NCI-H526 treated with DMSO at 0.1 percent for 48 hours (cell line): ENCODE measurements at regions not wholly inside any gene's neighbourhood (a gene's known extent, or its start where the extent isn't known, plus 50 kb on each side); places are given as distances from the start of the nearest gene placed in this dataset.

Source experiments
- DNase-seq: peaks from one replicate; lab custom pipeline; 2025; lab: John Stamatoyannopoulos, UW

DNA sequence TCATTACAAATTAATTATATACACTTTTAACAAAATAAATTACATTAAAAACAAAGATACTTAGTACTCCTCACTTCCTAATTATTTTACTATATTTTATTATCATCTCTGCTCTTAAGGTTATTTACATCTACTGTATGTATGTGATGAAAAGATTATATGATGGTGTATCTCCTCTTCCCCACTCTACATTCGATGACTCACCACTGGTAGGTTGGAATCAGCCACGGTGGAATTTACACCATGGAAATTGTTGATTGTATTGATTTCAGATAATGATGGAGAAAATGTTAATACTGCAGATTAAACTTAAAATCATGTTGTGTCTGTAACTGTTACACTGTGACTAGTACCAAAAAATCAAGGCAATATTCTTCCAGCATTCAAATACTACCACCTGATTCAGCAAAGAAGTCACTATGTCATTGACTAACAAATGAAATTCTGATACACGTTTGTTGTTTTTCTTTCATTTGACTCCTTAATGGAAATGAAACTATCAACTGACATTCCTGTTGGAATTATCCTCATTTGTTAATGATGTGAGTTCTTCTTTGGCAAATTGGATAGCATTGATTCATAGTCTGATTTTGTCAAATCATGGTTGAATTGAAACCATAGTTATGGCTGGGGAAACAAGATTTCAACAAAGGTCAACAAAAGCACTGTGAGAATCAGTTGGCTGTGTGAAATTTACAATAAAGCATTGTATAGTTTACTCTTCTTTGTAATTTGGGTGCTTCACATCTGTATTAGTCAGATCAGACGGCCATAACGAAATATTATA lies 69.0 kb upstream of the NLK start:
- no peak for DNase-seq

DNA sequence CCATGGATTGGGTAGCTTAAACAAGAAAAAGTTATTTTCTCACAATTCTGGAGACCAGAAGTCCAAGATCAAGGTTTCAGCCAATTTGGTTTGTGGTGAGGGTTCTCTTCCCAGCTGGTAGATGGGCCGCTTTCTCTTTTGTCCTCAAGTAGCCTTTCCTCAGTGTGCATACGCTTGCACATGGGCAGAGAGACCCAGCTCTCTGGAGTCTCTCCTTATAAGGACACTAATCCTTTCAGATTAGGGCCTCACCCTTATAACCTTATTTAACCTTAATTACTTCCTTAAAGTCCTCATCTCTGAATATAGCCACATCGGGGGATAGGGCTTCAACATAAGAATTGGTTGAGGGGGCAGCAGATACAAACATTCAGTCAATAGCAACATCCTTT lies 68.4 kb upstream of the NLK start:
- DNase-seq: no peak

DNA sequence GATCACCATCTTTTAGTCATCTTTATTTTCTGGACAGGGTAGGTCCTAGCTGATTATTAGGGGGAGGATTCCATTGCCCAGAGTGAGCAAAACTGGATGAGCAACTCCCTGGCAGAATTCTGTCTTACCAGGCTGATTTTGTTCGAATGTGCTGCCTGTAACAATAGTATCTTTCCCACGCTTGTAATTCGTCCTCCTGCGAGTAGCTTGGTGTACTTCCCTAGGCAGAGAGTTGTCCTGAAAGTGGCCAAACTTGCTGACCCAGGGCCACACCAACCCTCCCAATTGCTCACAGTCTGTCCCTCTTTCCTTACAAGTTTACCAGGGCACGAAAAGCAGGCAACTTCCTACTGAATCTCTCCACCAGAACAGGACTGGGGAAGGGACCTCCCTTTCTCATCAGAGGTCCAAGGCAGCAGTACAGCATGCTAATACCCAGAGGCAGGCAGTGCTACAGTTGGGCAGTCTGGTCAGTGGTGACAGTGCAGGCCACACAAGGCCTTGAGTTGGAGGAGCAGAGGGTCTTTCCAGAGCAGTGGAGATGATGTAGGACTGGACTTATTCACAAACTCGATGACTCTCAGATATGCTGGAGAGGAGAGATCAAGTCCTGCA lies 67.8 kb upstream of the NLK start:
- no peak for DNase-seq

DNA sequence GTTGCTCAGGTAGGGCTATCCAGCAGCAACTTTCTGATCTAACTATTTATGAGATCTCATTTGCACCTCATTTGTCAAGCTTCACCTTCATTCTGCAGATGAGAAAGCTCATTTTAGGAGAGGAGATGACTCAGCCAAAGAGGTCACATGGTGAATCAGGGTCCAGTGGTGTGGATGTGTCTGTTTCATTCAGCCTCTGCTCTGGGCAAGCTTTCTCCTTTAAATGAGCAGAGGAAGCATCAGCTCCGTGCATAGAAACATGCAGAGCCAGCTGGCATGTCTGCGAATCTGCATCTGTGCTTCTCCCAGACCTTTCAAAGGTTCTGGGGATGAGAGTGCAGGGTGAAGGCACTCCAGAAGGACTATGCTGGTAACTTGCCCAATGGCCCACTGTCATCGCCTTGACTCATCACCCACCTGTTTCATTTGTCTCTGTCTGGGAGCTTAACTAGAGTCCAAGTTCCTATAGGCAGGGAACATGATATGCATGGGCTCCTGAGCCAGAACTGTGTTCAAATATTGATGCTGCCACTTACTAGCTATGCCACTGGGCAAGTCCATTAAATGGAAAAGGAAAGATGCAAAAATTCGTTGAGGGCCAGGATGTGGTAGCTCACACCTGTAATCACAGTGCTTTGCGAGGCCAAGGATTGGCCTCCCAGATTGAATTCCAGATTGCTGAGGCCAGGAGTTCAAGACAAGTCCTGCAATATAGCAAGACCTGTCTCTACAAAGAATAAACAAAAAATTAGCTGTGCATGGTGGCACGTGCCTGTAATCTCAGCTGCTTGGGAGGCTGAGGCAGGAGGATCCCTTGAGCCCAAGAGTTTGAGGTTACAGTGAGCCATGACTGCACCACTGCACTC lies 67.1 kb upstream of the NLK start:
- DNase-seq: peak; percentile 53

DNA sequence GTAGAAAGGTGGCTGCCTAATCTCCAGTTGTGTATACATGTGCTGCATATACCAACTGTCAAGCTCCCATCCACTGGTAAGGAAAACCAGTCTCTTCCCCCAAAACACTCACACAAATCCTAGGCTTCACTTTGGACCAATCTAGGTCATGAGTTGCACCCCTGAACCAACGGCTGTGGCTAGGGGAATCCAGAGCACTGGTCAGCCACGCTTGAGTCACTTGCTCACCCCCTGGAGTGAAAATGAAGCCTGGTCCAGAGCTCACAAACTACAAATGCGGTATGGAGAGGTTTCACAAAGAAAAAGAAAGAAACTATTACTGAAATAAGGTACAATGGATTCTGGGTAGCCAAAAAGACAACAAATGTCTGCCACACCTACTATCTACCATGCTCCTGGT lies 66.1 kb upstream of the NLK start:
- DNase-seq: no peak

DNA sequence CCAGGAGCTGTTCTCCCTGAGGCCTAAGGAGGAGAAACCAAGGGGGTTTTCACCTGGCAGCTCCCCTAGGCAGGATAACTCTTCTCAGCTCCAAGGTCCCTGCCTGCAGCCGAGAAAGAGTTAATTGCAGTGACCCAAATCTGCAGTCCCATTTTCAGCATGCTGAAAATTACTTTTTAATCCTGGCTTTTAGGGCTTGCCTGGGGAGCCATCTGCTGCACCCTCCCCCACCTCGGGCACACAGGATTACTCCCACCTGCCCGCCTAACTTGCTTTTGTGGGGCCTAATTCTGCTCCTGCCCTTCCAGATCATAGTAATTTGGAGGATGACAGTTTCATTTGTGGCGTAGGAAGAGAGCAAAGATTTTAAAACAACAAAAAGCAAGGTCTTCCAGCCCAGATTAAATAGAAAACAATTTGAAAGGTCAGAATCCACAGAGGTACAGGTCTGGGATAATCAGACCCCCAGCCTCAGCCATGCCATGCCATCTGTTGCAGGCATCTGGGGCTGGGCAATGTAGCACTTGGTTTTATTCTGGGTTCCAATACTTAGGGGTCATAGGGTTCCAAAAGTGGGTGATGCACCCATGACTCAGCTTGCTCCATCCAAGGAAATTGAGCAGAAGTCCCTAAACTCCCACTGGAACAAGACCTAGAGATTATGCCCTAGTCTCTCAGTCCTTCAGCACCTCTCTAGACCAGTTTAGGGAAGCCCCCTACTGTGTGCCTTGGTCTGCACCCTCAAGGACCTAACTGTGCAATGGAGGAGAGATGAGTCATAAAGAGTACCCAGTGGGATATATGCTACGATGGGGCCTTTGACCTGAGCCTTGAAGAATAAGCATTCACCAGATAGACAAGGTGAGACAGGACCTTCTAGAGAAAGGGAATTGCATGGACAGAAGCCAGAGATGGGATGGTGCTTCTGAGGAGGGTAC lies 64.5 kb upstream of the NLK start:
- no peak for DNase-seq

DNA sequence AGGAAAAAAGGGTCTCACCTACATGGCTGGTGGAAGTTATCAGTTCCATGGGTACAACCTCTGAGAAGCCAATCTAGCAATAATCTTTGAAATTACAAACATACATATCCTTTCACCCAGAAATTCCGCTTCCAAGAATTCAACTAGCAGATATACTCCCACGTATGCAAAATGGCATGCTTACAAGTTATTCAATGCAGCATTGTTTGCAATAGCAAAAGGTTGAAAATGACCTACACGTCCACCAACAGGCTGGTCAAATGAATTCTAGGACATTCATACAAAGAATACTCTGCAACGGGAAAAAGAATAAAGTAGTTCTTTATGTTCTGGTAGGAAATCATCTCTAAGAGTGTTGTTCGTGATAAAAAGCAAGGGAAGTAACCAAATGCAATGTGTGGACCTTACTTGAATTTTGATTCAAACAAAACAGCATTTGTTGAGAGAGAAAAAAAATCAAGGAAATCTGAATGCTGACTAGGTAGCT lies 63.7 kb upstream of the NLK start:
- no peak for DNase-seq

DNA sequence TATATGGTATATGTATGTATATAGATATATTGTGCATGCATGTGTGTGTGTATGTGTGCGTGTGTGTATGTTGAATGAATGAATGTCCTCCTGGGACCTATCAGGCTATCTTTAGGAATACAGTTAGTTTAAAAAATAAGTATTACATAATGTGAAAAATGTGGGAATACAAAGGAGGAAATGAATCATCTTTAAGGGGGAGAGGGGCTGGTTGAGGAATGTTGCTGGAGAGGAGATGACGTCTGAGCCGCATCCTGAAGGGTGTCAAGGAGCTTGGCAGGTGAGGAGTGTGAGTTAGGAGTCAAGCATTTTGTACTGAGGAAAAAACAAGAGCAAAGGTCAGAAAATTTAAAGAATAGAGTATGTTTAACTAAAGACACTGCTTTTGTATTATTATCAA lies 62.4 kb upstream of the NLK start:
- no peak for DNase-seq

DNA sequence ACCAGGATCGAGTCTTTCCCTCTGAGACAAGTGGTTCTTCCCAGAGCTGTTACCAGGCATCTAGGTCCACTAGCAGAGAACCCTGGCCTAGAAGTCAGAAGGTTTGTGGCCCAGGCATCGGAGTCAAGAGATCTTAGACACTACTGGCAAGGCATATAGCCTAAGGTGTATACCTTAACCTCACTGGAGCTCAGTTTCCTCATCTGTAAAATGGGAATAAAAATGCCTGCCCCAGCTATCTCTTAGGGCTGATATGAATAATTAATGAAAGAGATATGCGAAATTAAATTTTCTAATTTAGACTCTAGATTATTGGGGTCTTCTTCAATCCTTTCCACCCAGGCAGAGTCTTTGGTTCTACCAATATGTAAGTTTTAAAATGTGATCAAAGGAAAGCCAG lies 60.5 kb upstream of the NLK start:
- no peak for DNase-seq

DNA sequence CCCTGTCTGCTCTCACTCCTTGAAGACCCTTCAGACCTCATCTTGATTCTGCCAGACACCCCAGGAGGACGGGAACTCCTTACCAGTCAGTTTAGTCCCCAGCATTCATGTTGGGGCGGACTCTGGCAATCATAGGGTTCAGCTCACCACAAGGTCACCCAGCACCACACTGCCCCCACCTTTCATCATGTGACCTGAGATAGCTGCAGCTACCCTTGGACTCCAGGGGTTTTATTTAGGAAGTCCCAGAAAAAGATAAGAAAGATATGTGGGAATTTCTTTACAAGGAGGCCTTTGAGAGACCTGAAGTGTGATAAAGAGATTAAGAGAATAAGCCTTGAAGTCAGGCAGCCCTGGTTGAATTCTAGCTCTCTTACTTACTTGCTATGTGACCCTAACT lies 59.8 kb upstream of the NLK start:
- DNase-seq: no peak

DNA sequence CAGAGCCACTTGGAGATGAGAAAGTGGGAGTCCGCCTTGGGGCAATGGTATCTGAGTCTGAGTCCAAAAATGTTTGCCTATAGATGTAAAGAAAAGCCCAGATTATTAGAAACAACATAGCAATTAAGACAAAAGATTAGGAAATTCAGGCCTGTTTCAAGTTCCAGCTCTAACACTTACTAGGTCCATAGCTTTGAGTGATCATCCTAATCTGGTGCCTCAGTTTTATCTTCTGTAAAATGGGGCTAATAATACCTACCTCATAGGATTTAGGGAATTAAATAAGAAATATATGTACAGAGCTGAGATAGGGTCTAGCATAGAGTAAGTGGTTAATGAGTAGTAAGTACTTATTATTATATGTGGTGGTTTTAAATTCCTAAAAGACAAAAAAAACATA lies 58.6 kb upstream of the NLK start:
- DNase-seq: no peak

DNA sequence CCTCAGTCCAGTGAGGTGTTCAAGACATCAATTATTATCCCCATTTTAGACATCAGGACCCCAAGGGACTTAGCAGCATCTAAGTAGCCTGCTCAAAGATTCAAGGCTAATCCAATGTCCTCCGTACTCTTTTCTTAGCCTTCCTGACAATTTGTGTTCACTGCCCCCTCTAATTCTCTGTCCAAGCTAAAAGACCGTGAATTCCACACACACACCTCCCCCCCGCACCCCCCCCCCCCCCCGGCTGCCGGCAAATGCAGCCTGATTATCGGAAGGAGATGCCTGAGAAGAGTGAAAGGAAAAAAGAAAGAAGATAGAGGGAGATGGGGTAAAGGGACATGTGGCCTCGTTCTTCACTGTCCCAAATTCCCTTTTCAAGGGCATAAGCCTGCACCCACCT lies 58.1 kb upstream of the NLK start:
- DNase-seq: no peak

DNA sequence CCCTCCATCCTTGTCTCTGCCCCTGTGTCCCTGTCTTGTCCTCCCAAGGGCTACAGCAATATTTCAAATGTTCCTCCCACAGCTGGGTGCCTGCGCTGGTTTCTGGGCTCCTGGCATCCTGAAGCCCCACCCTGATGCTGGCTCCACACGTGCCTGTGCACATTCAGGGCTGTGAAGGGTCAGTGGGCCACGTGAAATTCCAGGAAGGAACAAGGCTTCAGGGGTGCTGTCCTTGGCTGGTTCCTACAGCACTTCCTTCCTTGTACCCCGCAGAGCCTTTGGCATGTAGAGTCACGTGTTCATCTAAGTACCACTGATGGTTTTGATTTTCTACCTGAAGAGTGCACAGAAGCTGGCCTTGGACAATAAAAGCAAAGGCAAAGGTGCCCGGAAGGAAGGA lies 57.7 kb upstream of the NLK start:
- no peak for DNase-seq

DNA sequence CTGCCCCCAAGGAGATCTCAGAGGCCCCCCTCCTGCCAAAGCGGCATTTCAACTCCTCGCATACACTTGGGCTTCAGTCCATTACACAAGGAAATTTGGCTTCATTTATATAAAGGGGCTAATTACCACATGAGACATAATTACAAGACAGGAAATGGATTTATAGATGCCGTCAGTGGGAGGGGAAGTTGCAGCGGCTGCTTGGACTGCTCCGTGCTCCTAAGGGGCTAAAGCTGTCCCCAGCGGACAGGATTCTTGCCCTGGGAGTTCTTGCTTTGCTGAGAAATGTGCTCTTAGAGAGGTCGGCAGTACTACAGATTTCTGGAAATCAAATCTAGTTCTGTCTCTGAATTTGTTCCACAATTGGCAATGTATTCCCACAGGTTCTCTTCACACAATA lies 57.2 kb upstream of the NLK start:
- DNase-seq: no peak

DNA sequence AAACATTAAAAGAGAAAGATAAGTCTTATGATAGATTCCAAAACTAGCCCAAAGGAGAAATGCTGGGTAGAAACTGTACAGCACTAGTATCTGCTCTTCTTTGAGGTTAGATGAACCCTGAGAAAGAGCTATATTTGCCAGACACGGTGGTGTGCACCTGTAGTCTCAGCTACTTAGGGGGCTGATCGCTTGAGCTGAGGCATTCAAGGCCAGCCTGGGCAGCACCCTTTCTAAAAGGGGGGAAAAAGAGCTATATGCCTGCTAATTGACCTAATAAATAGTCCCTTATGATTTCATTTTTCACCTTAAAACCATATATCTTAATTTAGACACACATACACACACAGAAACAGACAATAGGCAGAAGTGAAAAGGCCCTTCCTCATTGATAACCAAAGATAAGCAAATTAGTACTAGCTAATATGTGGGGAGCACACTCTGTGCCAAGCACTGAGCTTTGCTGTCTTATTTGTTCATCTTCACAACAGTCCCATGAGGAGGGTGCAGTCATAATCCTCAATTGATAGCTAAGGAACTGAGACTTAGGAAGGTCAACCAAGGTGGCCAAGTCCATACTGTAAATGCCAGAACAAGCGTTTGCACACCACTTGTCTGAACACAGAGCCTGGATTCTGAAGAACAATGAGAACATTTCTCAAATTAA lies 56.6 kb upstream of the NLK start:
- peak; percentile 53 for DNase-seq

DNA sequence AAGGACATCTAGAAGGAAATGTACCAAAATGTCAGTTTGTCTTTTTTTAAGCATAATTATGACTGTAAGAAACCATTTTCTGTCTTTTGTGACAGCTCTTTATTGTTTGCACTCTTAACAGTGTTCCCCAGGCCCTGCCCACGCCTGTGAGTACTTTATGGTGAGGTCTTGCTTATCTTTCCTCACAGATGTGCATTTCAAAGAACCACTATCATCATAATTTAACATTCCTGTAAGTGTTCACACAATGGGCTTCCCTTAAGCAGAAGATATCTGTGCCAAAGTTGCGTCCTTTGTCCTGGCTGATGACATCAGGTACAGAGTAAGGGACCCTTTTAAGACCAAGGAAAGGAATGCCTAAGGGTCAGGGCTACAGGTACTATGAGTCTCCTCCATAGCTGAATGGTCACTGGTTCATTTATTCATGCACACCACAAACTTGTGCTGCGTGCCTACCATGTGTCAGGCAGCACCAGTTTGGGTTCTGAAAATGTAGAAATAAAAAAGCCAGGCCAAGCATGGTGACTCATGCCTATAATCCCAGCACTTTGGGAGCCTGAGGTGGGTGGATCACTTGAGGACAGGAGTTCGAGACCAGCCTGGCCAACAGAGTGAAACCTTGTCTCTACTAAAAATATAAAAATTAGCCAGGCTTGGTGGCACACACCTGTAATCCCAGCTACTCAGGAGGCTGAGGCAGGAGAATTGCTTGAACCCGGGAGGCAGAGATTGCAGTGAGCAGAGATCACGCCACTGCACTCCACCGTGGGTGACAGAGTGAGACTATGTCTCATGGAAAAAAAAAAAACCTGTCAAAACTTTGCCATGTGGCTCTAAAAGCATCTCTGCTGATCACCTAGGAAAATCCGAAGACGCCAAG lies 55.4 kb upstream of the NLK start:
- no peak for DNase-seq

DNA sequence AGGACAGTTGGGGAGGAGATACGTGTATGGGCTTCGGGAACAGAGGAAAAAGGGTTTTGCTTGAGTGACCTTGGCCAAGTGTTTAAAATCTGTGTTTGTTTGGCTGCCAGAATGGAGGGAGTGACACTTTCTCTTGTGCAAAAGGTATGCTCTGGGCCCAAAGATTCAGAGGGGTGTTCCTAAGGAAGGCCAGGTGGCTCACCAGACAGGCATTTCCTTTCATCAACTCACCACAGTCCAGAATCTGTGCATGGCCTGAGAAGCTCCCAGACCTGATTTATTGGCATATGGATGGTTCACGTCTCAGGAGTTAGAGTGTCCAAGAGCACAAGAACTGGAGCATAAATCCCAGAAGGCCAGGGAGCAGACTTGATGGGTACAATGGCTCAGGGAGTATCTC lies 53.4 kb upstream of the NLK start:
- DNase-seq: no peak

DNA sequence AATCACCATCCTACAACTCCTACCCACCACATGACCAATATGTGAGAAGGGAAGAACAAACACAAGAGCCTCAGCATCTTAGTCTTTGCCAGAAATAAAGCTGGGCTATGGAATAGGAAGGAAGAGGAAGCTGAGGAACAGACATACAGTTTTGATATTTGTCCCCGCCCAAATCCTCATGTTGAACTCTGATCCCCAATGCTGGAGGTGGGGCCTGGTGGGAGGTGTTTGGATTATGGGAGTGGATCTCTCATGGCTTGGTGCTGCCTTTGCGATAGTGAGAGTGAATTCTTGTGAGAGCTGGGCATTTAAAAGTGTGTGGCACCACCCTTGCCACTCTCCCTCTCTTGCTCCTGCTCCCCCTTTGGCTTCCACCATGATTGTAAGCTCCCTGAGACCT lies 52.4 kb upstream of the NLK start:
- no peak for DNase-seq

DNA sequence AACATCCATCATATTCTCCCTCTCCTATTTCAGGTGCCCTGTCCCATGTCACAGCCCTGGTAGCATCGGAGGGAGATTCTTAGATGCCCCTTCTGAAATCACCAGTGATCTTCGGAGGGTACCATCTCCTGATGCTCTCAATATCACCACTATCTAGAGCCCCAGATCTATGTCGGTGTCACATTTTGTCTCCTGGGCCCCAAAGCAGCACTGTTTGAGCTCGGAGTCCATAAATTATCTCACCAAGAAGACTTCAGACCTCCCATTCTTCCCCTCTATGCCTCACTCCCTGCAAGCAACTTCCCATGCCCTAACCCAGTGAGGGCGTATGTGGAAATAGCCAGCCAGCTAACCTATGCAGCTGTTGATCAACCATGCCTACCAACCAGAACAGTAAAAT lies 51.5 kb upstream of the NLK start:
- DNase-seq: no peak

DNA sequence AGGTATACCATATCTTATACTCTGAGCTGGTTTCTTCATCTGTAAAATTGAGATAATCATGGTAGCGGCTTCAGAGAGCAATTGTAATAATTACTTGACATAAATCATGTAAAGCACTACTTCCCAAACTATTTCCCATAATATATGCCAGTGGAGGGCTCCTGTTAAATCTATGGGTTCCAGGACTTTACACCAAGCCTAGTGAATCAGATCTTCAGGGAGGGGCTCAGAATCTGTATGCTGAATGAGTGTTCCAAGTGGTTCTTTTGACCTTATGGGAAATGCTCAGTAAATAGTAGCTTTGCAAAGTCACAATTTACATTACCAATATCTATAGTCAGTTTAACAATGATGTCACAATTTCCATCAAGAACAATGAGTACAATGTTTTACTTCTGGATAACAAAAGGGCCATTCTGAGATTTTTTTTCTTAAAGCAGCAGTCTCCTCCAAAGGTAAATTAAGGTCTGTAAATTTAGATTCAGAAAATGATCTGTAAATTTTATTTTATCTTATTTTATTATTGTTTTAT lies 50.9 kb upstream of the NLK start:
- no peak for DNase-seq
